HEK293 (cell line): ENCODE measurements at regions not wholly inside any gene's neighbourhood (a gene's known extent, or its start where the extent isn't known, plus 50 kb on each side); places are given as distances from the start of the nearest gene placed in this dataset.

Experiments
- CTCF ChIP-seq: fragments of 450-650 bp; formaldehyde crosslinking; IDR thresholded peaks from 2 replicates; pipeline ENCODE4 v1.5.1; 2016; ENCODE audit warnings: missing biosample characterization, missing genetic modification characterization
- INSM2 ChIP-seq: fragments of 450-650 bp; formaldehyde crosslinking; IDR thresholded peaks from 2 replicates; pipeline ENCODE4 v1.5.1; 2016; ENCODE audit warnings: missing biosample characterization, missing genetic modification characterization
- KLF9 ChIP-seq: fragments of 450-650 bp; formaldehyde crosslinking; IDR thresholded peaks from 2 replicates; pipeline ENCODE4 v1.5.1; 2016; ENCODE audit warnings: missing biosample characterization, missing genetic modification characterization, low read depth
- OVOL3 ChIP-seq: fragments of 450-650 bp; formaldehyde crosslinking; IDR thresholded peaks from 2 replicates; pipeline ENCODE4 v1.5.1; 2016; ENCODE audit warnings: missing biosample characterization, missing genetic modification characterization
- ZNF335 ChIP-seq: fragments of 450-650 bp; formaldehyde crosslinking; conservative IDR thresholded peaks from 2 replicates; pipeline ENCODE4 v1.5.1; 2016; ENCODE audit warnings: missing biosample characterization, missing genetic modification characterization
- ZNF629 ChIP-seq: fragments of 450-650 bp; formaldehyde crosslinking; IDR thresholded peaks from 2 replicates; pipeline ENCODE4 v1.5.1; 2017; ENCODE audit warnings: missing biosample characterization, missing genetic modification characterization
- ZSCAN23 ChIP-seq: fragments of 450-650 bp; formaldehyde crosslinking; IDR thresholded peaks from 2 replicates; pipeline ENCODE4 v1.5.1; 2016; ENCODE audit warnings: missing biosample characterization, missing genetic modification characterization

GRCh38 chr4:41388080-41388479, 131.4 kb downstream of the UCHL1 start:
- TF ChIP-seq INSM2 (no peak), CTCF (tag by site-specific recombination) (no peak), OVOL3 (tag by site-specific recombination) (no peak), ZNF629 (no peak), ZSCAN23 (tag by site-specific recombination) (no peak), KLF9 (no peak), ZNF335 (tag by site-specific recombination) (no peak)
